Stimulated activated CD4-positive, alpha-beta T cell treated with anti-CD3 and anti-CD28 coated beads, Interleukin-4, amount 100 ng/mL, for 24 hours (primary cell): ENCODE measurements at regions not wholly inside any gene's neighbourhood (a gene's known extent, or its start where the extent isn't known, plus 50 kb on each side); places are given as distances from the start of the nearest gene placed in this dataset.
"Not testable (repeated sequence)": the region's sequence is repeated elsewhere in the genome, so short reads cannot be mapped to it uniquely, and the experiment has no call there.

Experiments used
- DNase-seq: peaks from one replicate; pipeline ENCODE4 v3.0.0-alpha.2; 2020

GRCh38 chr7:76839214-76839613, 192.9 kb downstream of the SPDYE17 start:
- not testable (repeated sequence) for DNase-seq

- not testable (repeated sequence) for DNase-seq
These were observed 193.8 kb downstream of the SPDYE17 start for GRCh38 chr7:76838357-76838756.

GRCh38 chr7:76829233-76829632, 202.2 kb upstream of the POMZP3 start:
- DNase-seq, result not testable (repeated sequence)

GRCh38 chr7:76826181-76826580, 199.1 kb upstream of the POMZP3 start:
- not testable (repeated sequence) for DNase-seq

GRCh38 chr7:76809856-76810255, 182.8 kb upstream of the POMZP3 start:
- not testable (repeated sequence) for DNase-seq

- DNase-seq, result not testable (repeated sequence)
These were observed 180.6 kb upstream of the POMZP3 start for GRCh38 chr7:76807588-76808100.

- DNase-seq, result not testable (repeated sequence)
These were observed 179.4 kb upstream of the POMZP3 start for GRCh38 chr7:76806460-76806859.

- not testable (repeated sequence) for DNase-seq
These were observed 178.9 kb upstream of the POMZP3 start for GRCh38 chr7:76806010-76806409.

- not testable (repeated sequence) for DNase-seq
These were observed 178.2 kb upstream of the POMZP3 start for GRCh38 chr7:76805262-76805661.

- not testable (repeated sequence) for DNase-seq
These were observed 170.6 kb upstream of the POMZP3 start for GRCh38 chr7:76797639-76798038.

GRCh38 chr7:76780693-76781092, 153.6 kb upstream of the POMZP3 start:
- DNase-seq, result not testable (repeated sequence)

- not testable (repeated sequence) for DNase-seq
These were observed 147.2 kb upstream of the POMZP3 start for GRCh38 chr7:76774279-76774678.

- not testable (repeated sequence) for DNase-seq
These were observed 144.9 kb upstream of the POMZP3 start for GRCh38 chr7:76771980-76772379.

- not testable (repeated sequence) for DNase-seq
These were observed 136.9 kb upstream of the POMZP3 start for GRCh38 chr7:76763977-76764376.

GRCh38 chr7:76760546-76761220, 133.6 kb upstream of the POMZP3 start:
- peak; percentile 7 for DNase-seq

- DNase-seq, result not testable (repeated sequence)
These were observed 112.5 kb upstream of the POMZP3 start for GRCh38 chr7:76739538-76739937.

- not testable (repeated sequence) for DNase-seq
These were observed 109.6 kb upstream of the POMZP3 start for GRCh38 chr7:76736724-76737123.

- DNase-seq, result not testable (repeated sequence)
These were observed 109.0 kb upstream of the POMZP3 start for GRCh38 chr7:76736091-76736490.

GRCh38 chr7:76735668-76736067, 108.6 kb upstream of the POMZP3 start:
- not testable (repeated sequence) for DNase-seq

GRCh38 chr7:76728571-76728974, 101.5 kb upstream of the POMZP3 start:
- not testable (repeated sequence) for DNase-seq

GRCh38 chr7:76723928-76724327, 96.8 kb upstream of the POMZP3 start:
- not testable (repeated sequence) for DNase-seq

GRCh38 chr7:76716551-76716950, 89.5 kb upstream of the POMZP3 start:
- DNase-seq, result not testable (repeated sequence)

GRCh38 chr7:76712926-76713325, 85.8 kb upstream of the POMZP3 start:
- not testable (repeated sequence) for DNase-seq

- not testable (repeated sequence) for DNase-seq
These were observed 84.6 kb upstream of the POMZP3 start for GRCh38 chr7:76711648-76712047.

- not testable (repeated sequence) for DNase-seq
These were observed 82.6 kb upstream of the POMZP3 start for GRCh38 chr7:76709703-76710102.
